GM19455 (cell line): ENCODE measurements at regions not wholly inside any gene's neighbourhood (a gene's known extent, or its start where the extent isn't known, plus 50 kb on each side); places are given as distances from the start of the nearest gene placed in this dataset.

Experiments
- ATAC-seq: cut with Tn5 transposase; IDR thresholded peaks from one replicate; pipeline ENCODE4 v1.9.1; 2021; ENCODE audit not compliant: unreplicated experiment

DNA sequence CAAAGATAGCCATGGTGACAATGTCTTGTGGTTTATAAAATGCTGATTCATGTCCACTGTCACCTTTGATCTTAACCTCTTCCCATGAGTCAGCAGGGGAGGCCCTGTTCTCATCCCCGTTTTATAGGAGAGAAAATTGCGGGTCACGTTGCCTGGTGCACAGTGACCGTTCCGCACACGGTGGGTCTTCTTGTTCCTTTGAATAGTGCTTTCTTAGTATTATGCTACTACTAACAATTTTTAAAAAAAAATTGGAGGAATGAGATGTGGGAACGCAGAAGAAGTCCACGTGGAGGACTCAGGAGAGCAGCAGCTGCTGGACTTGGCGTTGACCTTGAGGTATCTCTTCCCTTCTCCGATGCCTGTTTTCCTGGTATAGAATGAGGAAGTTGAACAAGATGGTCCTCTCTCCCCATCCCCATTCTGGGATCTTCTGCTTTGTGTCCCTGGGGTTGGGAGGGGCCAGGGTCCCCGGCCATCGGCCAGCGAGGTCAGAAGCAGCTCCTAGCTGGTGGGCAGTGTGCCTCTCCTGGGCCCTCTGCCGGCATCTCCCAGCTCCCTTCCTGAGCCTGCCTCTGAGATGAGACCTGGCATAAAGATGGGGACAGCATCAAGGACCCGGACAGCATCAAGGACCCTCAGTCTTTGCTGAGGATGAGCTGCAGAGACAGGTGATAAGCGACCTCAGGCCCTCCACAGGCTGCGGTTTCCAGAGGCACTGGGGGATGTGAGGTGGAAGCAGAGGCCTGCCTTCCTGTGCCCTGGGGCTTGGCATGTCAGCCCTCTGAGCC is 143.9 kb downstream of the C9orf50 start:
- no peak for ATAC-seq

DNA sequence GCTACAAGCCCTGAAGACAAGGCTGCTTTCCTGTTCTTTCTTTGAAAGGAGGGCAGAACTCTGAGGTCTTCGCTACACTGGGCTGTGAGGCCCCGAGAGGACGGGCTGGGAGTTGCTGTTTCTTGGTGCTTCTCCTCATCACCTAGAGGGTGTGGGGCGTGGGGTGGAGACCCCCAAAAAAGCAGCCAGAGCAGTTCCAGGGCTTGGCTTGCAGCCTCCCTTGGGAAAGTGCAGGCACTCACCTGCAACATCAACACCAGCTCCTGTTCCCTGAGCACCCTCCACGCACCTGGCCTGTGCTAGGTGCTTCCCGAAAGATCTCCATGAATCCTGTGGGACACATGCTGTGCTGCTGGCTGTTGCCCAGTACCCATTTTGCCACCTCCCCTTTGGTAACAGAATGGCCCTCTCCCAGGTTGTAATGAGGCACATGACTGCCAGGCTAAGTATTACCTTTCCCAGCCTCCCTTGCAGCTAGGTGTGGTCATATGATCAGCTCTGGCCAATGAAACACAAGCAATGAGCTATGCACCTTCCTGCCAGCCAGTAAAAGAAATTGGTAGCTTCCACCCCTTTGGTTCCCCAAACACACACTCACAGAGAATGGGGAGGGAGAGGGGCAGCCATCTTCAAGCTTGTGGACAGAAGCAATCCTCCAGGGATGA is 146.0 kb downstream of the C9orf50 start:
- no peak for ATAC-seq

- no peak for ATAC-seq
Measured at GRCh38 chr9:129473523-129474244, 147.2 kb downstream of the C9orf50 start.

GRCh38 chr9:129472651-129473102 is 148.2 kb downstream of the C9orf50 start:
- ATAC-seq = no peak

DNA sequence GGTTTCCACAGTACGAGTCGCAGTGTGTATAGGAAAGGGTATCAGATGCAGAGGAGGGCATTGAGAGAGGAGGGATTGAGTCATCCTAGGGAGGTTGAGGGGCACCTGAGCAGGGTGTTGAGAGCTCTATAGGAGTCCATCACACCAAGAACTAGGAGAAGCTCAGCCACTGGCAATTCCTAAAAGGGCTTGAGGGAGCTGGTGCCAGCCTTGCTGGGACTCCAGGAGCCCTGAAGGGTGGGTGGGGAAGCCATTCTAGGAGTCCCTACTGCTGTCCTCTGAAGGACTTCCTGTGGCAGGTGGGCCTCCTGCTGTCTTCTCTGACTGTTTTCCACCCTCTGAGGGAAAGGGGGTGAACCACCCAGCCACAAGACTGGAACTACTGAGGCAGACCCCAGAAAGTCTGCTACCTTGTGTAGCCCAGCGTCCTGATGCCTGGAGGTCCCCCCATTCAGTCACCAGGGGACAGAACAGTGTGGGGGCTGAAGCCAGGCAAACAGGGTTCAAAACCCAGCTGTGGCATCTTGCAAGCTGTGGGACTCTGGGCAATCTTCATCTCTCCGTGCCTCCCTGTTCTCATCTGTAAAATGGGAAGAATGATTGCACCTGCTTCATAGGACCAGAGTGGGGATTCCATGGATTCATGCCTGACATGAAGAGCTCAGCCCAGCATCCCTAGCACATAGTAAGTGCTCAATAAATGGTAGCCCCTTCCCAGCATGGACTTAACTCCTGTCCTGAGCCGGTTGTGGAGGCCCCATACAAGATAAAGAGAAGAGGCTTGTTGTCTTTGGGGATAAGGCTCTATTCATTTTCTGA is 149.5 kb downstream of the C9orf50 start:
- no peak for ATAC-seq

DNA sequence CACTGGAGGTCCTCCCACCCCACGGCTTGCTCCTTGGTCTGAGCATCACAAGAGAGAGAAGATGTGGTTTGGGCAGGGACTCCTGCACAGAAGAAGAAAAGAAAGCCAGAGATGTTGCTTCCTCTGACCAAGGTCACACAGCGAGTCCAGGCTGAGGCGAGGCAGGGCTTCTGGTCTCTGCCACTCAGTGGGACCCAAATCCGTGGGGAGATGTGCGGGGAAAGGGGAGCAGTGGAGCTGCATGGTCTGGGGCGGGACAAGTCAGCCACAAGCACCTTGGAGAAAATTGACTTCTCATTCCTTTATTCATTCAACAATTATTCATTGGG is 150.9 kb downstream of the C9orf50 start:
- ATAC-seq = no peak

- ATAC-seq = no peak
Measured at GRCh38 chr9:129469188-129469987, 151.5 kb downstream of the C9orf50 start.

DNA sequence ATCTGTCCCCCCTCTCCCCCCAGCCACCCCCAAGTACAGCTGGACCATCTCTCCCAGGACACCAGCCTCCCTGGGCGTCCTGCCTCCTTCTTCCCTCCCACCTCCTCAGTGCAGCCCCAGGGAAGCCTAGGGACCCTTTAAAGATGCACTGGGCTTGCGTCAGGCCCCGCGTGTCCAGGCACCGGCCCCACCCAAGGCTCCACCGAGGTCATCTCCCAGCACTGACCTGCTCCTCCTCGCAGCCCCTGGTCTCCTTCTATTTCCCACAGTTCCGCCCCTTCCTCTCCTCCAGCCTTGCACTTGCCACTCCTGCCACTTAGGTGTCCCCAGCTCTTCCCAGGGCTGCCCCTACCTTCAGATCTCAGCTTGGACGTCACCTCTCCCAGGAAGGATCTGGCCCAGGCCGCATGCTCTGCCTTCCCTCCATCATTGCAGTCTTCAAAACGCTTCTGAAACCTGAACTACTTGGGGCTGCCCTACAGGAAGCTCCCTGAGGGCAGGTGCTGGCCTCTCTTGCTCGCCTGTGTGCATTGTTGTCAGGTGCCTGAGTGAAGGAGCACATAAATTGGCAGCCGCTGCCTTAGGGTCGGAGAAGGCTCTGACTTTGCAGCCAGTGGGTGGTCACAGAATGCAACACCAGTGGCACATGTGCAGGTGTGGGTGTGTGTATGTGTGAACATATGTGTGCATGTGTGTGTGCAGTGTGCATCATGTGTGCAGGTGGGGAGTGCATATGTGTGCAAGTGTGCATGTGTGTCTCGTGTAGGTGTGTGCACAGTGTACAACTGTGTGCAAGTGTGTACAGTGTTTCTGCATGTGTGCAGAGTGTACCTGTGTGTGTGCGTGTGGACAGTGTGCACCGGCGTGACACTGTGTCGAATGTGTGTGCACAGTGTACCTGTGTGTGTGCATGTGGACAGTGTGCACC is 152.9 kb downstream of the C9orf50 start:
- ATAC-seq = no peak

DNA sequence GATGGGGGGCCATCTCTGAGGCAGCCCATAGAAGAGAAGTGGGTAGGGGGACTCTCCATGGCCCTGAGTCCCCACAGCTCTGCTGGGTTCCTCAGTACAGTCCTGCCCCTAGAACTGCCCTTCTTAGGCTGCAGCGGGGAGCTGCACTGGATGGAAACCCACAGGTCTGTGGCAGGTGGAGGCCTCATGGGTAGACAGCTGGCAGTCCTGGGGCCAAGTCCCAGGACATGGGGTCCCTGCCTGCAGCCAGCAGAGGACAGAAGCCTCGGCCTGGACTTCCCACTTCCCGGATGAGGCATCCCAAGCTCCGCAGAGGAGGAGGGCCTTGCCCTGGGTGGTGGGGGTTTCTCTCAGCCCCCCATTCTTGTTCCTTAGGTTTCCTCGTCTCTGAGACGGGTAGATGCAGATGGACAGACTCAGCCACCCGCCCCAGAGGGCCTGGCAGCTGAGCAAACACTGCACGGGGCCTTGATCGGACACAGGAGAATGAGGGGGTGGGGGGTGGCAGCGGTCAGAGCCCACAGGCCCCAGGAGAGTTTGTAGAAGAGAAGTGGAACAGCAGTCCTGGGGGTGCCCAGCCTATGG is 153.8 kb downstream of the C9orf50 start:
- ATAC-seq = no peak

GRCh38 chr9:129465834-129466535 is 154.9 kb downstream of the C9orf50 start:
- ATAC-seq = no peak

DNA sequence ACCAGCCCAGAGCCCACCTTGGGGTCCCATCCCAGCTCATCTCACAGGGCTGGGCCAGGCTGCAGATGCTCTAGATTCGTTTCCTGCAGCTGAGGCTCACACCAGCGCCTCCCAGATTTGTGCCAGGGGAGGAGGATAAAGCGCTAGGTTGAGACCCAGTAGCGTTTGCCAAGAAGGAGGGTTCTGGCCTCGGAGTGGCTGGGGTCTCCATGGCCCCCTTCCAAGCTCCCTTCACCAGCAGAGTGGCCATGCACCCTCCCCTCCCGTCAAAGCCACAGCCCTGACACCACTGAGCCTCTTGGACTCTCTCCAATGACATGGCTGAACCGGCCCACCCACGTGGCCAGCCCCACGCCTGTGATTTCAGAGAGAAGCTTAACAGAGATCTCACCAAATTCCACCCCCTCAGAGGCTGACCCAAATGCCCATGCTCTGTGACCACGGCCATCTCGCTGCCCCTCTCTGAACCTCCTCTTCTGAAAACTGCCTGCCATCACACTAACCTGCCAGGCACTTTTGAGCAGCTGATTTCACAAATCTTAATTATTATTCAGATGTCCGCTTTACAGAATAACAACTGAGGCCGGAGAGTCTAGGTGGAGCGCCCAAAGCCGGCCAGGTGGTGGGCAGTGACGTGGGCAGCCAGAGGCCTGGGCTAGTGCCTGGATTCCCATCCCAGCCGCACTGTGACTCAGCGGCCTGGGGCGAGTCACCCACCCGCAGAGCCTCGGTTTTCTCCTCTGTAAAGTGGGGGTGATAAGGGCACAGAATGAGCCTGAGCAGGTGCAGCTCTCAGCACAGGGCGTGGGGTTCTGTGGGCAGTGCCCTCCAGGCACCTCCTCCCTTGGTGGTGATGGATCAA is 155.7 kb downstream of the C9orf50 start:
- no peak for ATAC-seq

DNA sequence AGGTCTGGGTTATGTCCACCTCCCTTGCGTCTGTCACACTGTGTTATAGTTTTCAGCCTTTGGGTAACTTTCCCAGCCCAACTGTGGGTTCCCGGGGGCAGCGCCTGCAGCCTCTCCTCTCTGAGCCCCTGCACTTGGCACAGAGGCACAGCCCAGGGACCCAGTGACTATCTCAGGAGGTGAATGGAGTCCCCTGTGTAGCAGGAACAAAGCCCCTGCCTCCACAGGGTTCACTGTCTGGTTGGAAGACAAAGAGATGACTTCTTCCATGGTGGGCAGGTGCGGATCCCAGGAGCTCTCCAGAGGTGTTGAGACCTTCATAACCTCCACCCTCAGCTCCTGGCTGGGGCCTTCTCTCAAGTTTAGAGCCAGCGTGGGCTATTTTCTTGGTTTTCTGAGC is 156.9 kb downstream of the C9orf50 start:
- no peak for ATAC-seq

GRCh38 chr9:129463477-129463876 is 157.4 kb downstream of the C9orf50 start:
- no peak for ATAC-seq

- ATAC-seq = no peak
Measured at GRCh38 chr9:129462360-129462759, 158.5 kb downstream of the C9orf50 start.

GRCh38 chr9:129460323-129461261 is 160.3 kb downstream of the C9orf50 start:
- ATAC-seq = no peak
